GM12892 (cell line): ENCODE measurements at regions not wholly inside any gene's neighbourhood (a gene's known extent, or its start where the extent isn't known, plus 50 kb on each side); places are given as distances from the start of the nearest gene placed in this dataset.

Experiments used
- POLR2A ChIP-seq: IDR thresholded peaks from 2 replicates; pipeline ENCODE4 v1.6.1; 2011; ENCODE audit warnings: low read depth, low read length, control low read depth
- POLR2AphosphoS5 ChIP-seq: IDR thresholded peaks from 2 replicates; pipeline ENCODE4 v1.6.1; 2011; ENCODE audit warnings: low read depth, low read length, control low read depth

DNA sequence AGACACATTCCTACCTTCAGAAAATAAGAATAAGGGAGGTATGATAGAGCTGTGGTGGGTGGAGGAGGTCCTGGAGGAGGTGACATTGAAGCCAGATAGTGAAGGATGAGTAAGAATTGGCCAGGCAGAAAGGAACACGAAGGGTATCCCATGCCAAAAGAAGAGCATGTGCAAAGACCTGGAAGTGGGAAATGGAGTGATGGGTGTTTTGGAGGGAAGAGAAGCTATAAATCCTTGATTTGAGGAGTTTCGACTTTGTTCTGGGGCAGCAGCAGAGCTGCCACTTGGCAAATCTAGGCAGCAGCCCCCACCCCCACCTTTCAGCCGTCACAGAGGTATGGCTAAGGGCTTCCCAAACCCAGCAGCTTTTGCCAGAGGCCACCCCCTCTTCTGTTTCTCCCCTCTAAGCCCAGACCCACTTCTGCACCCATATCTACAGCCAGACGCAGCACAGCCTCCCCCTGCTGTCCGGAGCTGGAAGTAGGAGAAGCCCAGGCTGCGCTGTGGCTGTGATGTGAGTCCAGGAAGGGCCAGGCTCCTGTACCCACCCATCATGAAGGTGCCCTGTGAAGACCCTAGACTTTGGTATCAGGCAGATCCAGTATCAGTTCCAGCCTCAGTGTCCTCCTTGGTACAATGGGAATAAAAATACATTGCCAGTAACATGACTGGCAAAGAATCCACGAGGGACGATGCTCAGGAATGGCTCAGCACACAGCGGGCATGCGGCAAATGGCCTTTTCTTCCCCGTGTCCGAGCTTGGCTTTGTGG, 188.7 kb upstream of the LINGO1 start:
- no peak for TF ChIP-seq POLR2AphosphoS5
- TF ChIP-seq POLR2A = no peak
